ENCODE measurements at regions not wholly inside any gene's neighbourhood (a gene's known extent, or its start where the extent isn't known, plus 50 kb on each side); places are given as distances from the start of the nearest gene placed in this dataset.

GRCh38 chr3:35393901-35394799 is 245.2 kb upstream of the ARPP21 start (continued):
- TF ChIP-seq STAT6 (CRISPR knock-in tag; conservative IDR thresholded peaks at IDR 0.05; ENCODE audit: low read depth): no peak

- H3K9me3 Mint-ChIP-seq: peaks cover 49% of the 10 kb centered on the region
- H3K36me3 Mint-ChIP-seq: peaks cover 32% of the 10 kb centered on the region
- no peak for TF ChIP-seq ZNF396 (CRISPR knock-in tag; IDR thresholded peaks at IDR 0.05; ENCODE audit: borderline replicate concordance)
- TF ChIP-seq, protein P1, sequence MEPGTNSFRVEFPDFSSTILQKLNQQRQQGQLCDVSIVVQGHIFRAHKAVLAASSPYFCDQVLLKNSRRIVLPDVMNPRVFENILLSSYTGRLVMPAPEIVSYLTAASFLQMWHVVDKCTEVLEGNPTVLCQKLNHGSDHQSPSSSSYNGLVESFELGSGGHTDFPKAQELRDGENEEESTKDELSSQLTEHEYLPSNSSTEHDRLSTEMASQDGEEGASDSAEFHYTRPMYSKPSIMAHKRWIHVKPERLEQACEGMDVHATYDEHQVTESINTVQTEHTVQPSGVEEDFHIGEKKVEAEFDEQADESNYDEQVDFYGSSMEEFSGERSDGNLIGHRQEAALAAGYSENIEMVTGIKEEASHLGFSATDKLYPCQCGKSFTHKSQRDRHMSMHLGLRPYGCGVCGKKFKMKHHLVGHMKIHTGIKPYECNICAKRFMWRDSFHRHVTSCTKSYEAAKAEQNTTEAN (CRISPR knock-in tag; IDR thresholded peaks at IDR 0.05): no peak
- TF ChIP-seq, protein P2, sequence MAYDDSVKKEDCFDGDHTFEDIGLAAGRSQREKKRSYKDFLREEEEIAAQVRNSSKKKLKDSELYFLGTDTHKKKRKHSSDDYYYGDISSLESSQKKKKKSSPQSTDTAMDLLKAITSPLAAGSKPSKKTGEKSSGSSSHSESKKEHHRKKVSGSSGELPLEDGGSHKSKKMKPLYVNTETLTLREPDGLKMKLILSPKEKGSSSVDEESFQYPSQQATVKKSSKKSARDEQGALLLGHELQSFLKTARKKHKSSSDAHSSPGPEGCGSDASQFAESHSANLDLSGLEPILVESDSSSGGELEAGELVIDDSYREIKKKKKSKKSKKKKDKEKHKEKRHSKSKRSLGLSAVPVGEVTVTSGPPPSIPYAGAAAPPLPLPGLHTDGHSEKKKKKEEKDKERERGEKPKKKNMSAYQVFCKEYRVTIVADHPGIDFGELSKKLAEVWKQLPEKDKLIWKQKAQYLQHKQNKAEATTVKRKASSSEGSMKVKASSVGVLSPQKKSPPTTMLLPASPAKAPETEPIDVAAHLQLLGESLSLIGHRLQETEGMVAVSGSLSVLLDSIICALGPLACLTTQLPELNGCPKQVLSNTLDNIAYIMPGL (CRISPR knock-in tag; IDR thresholded peaks at IDR 0.05): no peak
- no peak for TF ChIP-seq RORB (CRISPR knock-in tag; IDR thresholded peaks at IDR 0.05)
- TF ChIP-seq, protein P3, sequence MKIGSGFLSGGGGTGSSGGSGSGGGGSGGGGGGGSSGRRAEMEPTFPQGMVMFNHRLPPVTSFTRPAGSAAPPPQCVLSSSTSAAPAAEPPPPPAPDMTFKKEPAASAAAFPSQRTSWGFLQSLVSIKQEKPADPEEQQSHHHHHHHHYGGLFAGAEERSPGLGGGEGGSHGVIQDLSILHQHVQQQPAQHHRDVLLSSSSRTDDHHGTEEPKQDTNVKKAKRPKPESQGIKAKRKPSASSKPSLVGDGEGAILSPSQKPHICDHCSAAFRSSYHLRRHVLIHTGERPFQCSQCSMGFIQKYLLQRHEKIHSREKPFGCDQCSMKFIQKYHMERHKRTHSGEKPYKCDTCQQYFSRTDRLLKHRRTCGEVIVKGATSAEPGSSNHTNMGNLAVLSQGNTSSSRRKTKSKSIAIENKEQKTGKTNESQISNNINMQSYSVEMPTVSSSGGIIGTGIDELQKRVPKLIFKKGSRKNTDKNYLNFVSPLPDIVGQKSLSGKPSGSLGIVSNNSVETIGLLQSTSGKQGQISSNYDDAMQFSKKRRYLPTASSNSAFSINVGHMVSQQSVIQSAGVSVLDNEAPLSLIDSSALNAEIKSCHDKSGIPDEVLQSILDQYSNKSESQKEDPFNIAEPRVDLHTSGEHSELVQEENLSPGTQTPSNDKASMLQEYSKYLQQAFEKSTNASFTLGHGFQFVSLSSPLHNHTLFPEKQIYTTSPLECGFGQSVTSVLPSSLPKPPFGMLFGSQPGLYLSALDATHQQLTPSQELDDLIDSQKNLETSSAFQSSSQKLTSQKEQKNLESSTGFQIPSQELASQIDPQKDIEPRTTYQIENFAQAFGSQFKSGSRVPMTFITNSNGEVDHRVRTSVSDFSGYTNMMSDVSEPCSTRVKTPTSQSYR (CRISPR knock-in tag; IDR thresholded peaks at IDR 0.05): no peak
- TF ChIP-seq NFE2L1 (CRISPR knock-in tag; IDR thresholded peaks at IDR 0.05): no peak
- no peak for TF ChIP-seq NR2C2 (CRISPR knock-in tag; IDR thresholded peaks at IDR 0.05)
- TF ChIP-seq FOXP1 (CRISPR knock-in tag; IDR thresholded peaks at IDR 0.05; ENCODE audit: borderline replicate concordance): no peak
- TF ChIP-seq, protein P4, sequence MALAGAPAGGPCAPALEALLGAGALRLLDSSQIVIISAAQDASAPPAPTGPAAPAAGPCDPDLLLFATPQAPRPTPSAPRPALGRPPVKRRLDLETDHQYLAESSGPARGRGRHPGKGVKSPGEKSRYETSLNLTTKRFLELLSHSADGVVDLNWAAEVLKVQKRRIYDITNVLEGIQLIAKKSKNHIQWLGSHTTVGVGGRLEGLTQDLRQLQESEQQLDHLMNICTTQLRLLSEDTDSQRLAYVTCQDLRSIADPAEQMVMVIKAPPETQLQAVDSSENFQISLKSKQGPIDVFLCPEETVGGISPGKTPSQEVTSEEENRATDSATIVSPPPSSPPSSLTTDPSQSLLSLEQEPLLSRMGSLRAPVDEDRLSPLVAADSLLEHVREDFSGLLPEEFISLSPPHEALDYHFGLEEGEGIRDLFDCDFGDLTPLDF (CRISPR knock-in tag; IDR thresholded peaks at IDR 0.05): no peak
- TF ChIP-seq IRF1 (CRISPR knock-in tag; IDR thresholded peaks at IDR 0.05): no peak
- no peak for TF ChIP-seq STAT6 (CRISPR knock-in tag; conservative IDR thresholded peaks at IDR 0.05; ENCODE audit: low read depth)
Observed at GRCh38 chr3:35394905-35395304, 244.4 kb upstream of the ARPP21 start.

More at GRCh38 chr3:35394905-35395304, 244.4 kb upstream of the ARPP21 start:
- no peak overlapping the region for H3K4me3 Mint-ChIP-seq
- CTCF ChIA-PET: no interaction called here
- ATAC-seq: no peak
- no peak for DNase-seq (ENCODE audit: low spot score)
- no peak overlapping the region for H3K27ac Mint-ChIP-seq
- no peaks in the 10 kb centered on the region; the same call in 1 of the 2 replicates for H3K27me3 Mint-ChIP-seq (ENCODE audit: low read depth)
- POLR2A ChIA-PET: interaction anchor here (0.6 kb wide), 1 partner anchor 59 kb away, joined by 3 read pairs; no protein-coding TSS in a partner anchor
- no peaks in the 10 kb centered on the region for H3K4me1 Mint-ChIP-seq

All from WTC11 (cell line).